ENCODE measurements at regions not wholly inside any gene's neighbourhood (a gene's known extent, or its start where the extent isn't known, plus 50 kb on each side); places are given as distances from the start of the nearest gene placed in this dataset.
A peak's percentile ranks its signal among the peaks of the same experiment; 100 is the strongest.

- intact Hi-C loops (cut with DNase I): no loop called here
- no peak for ATAC-seq
- DNase-seq (ENCODE audit: low spot score): no peak
Measured at GRCh38 chr6:8785223-8785622, 349.9 kb upstream of the SLC35B3 start.

- ATAC-seq (no peak), DNase-seq (ENCODE audit: low spot score) (no peak)
- intact Hi-C loops (cut with DNase I): no loop called here
Measured at GRCh38 chr6:8783191-8783590, 347.8 kb upstream of the SLC35B3 start.

DNA sequence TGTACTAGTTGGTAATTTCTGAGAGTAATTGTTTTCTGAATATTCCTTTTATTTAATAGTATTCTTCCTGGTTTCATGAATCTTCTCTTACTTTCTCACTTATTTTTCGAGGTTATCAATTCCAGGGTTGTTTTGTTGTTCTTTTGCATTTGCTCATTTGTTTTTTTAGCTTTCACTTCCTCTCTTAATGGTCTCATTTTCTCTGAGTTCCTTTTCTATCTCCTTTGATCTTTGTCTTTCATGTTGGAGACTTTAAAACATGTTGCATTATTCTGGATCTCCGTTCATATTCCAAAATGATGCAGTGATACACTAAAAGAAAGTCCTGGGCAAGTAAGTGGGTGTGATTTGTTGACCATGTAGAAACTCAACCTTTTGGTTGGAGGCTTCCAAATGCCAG is 345.3 kb upstream of the SLC35B3 start:
- DNase-seq (ENCODE audit: low spot score) (no peak), ATAC-seq (no peak)
- intact Hi-C loops (cut with DNase I): no loop called here

GRCh38 chr6:8764733-8765132 is 329.4 kb upstream of the SLC35B3 start:
- intact Hi-C loops (cut with DNase I): no loop called here
- DNase-seq (ENCODE audit: low spot score): no peak
- no peak for ATAC-seq

DNA sequence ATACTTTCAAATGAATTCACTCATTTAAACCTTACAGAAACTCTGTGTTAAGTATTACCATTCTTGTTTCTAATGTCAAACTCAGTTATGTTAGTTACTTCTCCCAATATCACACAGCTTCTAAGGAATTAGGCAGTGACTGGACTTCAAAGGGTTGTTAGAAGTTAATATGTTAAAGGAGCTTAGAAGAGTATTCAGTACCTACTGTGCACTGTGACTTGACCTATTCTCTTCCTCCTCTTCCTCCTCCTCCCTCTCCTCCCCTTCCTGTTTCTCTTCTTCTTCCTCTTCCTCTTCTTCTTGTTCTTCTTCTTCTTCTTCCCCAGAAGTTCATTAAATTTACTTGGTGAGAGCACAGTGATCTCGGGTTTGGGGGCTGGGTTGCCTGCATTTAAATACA is 325.6 kb upstream of the SLC35B3 start:
- intact Hi-C loops (cut with DNase I): no loop called here
- DNase-seq (ENCODE audit: low spot score): no peak
- no peak for ATAC-seq

- intact Hi-C loops (cut with DNase I): no loop called here
- no peak for DNase-seq (ENCODE audit: low spot score)
- ATAC-seq: no peak
Measured at GRCh38 chr6:8758412-8758811, 323.1 kb upstream of the SLC35B3 start.

- ATAC-seq (no peak), DNase-seq (ENCODE audit: low spot score) (no peak)
- intact Hi-C loops (cut with DNase I): no loop called here
Measured at GRCh38 chr6:8750627-8751026, 315.3 kb upstream of the SLC35B3 start.

DNA sequence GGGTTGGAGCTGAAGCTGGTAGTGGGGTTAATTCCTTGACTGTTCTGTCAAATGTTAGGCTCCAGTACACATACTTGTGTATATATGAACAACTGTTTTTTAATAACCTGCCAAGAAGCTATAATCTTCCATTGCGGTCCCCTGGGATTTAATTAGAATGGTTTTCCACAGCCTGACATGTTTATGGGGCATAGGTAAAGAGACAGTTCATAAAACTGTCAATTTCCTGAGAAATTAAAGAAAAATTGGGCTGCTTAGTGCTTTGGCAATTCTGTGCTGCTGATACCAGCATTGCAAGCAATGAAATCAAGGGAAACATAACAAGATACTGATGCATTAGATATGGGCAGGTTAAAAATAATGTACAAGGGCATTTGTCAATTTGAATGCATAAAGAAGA is 314.1 kb upstream of the SLC35B3 start:
- ATAC-seq (no peak), DNase-seq (ENCODE audit: low spot score) (no peak)
- intact Hi-C loops (cut with DNase I): no loop called here

GRCh38 chr6:8743170-8743745 is 307.9 kb upstream of the SLC35B3 start:
- DNase-seq (ENCODE audit: low spot score) (no peak), ATAC-seq (no peak)
- intact Hi-C loops (cut with DNase I): no loop called here

DNA sequence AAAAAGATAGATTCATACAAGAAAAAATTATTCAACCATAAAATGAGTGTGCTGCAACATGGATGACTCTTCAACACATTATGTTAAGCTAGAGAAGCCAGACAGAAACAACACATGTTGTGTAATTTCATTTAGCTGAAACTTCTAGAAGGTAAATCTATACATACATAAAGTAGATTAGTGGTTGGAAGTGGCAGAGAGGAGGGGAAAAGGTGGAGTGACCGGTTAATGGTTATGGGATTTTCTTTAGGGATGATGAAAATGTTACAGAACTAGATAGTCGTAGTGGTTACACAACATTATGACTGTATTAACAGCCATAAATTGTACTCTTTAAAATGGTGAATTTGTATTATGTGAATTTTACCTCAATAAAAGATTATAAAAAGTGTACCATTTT is 304.1 kb upstream of the SLC35B3 start:
- ATAC-seq (no peak), DNase-seq (ENCODE audit: low spot score) (no peak)
- intact Hi-C loops (cut with DNase I): no loop called here

- intact Hi-C loops (cut with DNase I): no loop called here
- ATAC-seq (no peak), DNase-seq (ENCODE audit: low spot score) (no peak)
Measured at GRCh38 chr6:8738951-8739350, 303.6 kb upstream of the SLC35B3 start.

GRCh38 chr6:8736156-8736895 is 301.0 kb upstream of the SLC35B3 start:
- intact Hi-C loops (cut with DNase I): no loop called here
- DNase-seq (ENCODE audit: low spot score): no peak
- ATAC-seq: no peak

- no peak for DNase-seq (ENCODE audit: low spot score)
- no peak for ATAC-seq
- intact Hi-C loops (cut with DNase I): no loop called here
Measured at GRCh38 chr6:8733879-8734278, 298.5 kb upstream of the SLC35B3 start.

DNA sequence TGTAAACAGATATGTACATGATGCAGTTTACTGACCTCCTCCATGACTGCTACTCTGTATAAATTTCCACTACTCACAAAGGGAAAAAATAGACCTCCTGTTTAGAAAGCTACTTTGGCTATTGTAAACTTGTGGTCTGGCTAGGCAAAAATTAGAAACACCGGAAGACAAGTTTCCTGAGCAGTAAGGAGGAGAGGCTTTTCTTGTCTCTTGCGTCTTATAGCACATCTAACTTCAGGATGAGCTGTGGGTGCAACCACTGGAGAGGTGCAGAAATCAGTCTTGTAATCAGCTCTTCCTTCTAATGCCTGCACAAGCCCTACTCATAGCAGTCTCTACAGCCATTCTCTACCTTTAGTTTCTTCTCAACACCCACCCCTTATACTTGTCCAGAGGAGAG is 296.5 kb upstream of the SLC35B3 start:
- DNase-seq (ENCODE audit: low spot score) (no peak), ATAC-seq (no peak)
- intact Hi-C loops (cut with DNase I): no loop called here

DNA sequence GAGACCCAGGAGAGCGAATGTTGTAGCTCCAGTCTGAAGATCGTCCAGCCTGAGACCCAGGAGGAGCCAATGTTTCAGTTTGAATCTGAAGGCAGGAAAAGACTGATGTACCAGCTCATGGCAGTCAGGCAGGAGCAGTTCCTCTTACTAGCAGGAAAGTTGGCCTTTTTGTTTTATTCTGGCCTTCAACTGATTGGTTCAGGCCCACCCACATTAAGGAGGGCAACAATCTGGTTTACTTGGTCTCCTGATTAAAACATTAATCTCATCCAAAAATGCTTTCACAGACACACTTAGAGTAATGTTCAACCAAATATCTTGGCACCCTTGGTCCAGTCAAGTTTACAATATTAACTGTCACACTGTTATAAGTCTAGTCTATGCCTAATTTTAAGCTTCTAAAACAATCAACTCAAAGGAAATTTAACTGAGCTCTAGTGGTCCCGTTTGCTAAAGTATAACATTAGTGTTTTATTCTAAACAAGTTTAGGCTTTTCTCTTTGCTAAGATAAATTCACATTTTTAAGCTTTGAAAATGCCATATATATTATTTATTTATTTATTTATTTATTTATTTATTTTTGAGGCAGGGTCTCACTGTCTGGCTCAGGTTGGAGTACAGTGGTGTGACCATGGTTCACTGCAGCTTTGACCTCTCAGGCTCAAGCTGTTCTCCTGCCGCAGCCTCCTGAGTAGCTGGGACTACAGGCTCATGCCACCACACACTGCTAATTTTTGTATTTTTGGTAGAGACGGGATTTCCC is 275.5 kb upstream of the SLC35B3 start:
- intact Hi-C loops (cut with DNase I): no loop called here
- no peak for DNase-seq (ENCODE audit: low spot score)
- no peak for ATAC-seq

GRCh38 chr6:8707956-8708772 is 272.8 kb upstream of the SLC35B3 start:
- intact Hi-C loops (cut with DNase I): no loop called here
- ATAC-seq (peak; percentile 74), DNase-seq (ENCODE audit: low spot score) (no peak)

DNA sequence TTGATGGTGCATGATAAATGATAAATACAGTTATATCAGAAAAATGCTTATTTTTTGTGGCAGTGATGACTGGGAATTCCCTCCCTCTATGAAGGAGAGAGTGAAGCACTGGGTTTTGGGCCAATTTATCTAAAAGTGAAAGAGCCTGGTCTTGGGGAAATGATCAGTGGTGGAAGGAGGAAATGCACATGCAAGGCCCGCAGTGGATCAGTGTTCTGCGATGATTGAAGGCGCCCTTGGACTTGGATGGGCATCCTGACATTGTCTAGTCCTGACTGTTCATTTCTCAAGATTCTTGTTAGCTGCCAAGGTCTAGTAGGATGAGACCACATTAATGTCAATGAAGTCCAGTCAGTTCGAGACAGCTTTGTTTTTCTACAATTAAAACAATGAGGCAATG is 272.0 kb upstream of the SLC35B3 start:
- intact Hi-C loops (cut with DNase I): no loop called here
- ATAC-seq (no peak), DNase-seq (ENCODE audit: low spot score) (no peak)

- no peak for ATAC-seq
- no peak for DNase-seq (ENCODE audit: low spot score)
- intact Hi-C loops (cut with DNase I): no loop called here
Measured at GRCh38 chr6:8705435-8706020, 270.2 kb upstream of the SLC35B3 start.

GRCh38 chr6:8703059-8703458 is 267.7 kb upstream of the SLC35B3 start:
- ATAC-seq (no peak), DNase-seq (ENCODE audit: low spot score) (no peak)
- intact Hi-C loops (cut with DNase I): no loop called here
